ENCODE measurements at regions not wholly inside any gene's neighbourhood (a gene's known extent, or its start where the extent isn't known, plus 50 kb on each side); places are given as distances from the start of the nearest gene placed in this dataset.
"Not testable (repeated sequence)": the region's sequence is repeated elsewhere in the genome, so short reads cannot be mapped to it uniquely, and the experiment has no call there.

DNA sequence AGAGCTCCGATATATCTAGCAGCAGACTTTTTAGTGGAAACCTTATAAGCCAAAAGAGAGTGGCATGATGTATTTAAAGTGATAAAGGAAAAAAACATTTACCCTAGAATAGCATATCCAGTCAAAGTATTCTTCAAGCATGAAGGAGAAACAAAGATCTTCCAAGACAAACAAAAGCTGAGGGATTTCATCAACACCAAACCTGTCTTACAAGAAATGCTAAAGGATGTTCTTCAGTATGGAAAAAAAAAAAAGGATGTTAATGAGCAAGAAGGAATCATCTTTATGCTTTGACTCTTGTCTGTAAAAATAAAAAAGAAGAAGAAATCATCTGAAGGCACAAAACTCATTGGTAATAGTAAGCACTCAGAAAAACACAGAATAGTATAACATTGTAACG, 338.2 kb downstream of the TLE1 start:
- Mint-ChIP-seq H3K9me3 (peaks cover 2% of the 10 kb centered on the region), H3K27ac (no peak overlapping the region), H3K4me1 (no peaks in the 10 kb centered on the region), H3K36me3 (no peaks in the 10 kb centered on the region), H3K27me3 (no peaks in the 10 kb centered on the region), H3K4me3 (no peak overlapping the region)
- CTCF ChIA-PET, result no interaction called here
- no peak for DNase-seq

DNA sequence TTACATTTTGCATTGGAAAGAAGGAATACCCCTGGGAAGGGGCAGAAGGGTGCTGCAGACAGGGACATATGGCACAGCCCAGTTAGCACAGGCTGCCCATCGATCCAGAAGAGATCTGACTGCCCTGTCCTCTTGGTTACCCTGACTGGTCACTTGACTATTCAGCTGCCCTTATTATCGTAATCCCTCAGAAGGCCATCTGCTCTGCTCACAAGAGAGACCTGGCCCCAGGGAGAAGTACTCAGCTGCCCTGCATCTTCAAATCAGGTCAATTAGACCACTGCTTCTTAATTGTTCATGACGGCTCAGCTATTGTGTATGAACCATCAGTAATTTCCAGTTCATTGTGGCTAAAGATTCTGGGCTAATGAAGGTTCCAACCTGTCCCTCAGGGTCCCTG, 345.0 kb downstream of the TLE1 start:
- Mint-ChIP-seq H3K36me3 (no peaks in the 10 kb centered on the region), H3K4me3 (no peak overlapping the region), H3K27ac (no peak overlapping the region), H3K27me3 (no peaks in the 10 kb centered on the region), H3K4me1 (no peaks in the 10 kb centered on the region), H3K9me3 (peaks cover 3% of the 10 kb centered on the region)
- CTCF ChIA-PET, result no interaction called here
- no peak for DNase-seq

DNA sequence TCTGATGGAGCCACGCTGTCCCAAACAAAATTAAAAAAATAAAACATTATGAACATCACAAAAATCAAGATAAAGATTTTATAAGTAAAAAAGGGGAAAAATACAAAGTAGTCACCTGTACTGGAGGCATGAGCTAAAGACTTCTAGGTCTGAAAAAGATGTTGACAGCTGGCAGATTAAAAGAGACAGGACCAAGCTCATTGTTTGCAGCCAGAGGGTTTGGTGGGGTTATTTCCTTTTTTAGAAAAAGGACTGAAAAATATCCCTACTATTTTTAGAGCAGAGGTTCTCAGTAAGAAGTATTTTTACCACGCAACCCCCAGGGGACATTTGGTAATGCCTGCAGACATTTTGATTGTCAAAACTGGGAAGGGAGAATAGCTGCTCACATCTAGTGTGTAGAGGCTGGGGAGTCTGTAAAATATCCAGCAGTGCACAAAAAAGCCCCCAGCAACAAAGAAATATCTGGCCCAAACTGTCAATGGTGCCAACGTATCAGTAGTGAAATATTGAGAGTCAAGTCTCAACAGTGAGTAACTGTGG, 353.4 kb downstream of the TLE1 start:
- DNase-seq, result no peak
- Mint-ChIP-seq H3K27me3 (no peaks in the 10 kb centered on the region), H3K4me3 (no peak overlapping the region), H3K4me1 (no peaks in the 10 kb centered on the region), H3K36me3 (no peaks in the 10 kb centered on the region), H3K27ac (no peak overlapping the region), H3K9me3 (peaks cover 9% of the 10 kb centered on the region)
- CTCF ChIA-PET, result no interaction called here

DNA sequence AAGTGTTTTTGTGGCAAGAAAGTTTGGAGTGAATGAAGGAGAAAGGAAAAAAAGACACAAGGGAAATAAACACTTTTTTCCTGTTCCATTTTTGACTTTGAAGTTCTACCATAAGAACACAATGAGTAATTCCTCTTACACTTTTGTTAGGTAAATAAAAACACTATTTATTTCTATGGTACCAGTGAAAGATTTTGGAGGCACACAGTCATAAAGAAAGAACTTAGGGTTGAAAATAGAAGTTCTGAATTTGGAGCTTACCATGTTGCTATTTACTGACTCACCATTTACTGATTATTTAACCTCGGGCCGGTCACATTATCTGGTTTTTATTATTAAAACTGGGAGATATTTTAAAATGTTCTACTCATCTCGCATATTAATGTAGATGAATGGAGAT, 367.8 kb downstream of the TLE1 start:
- Mint-ChIP-seq H3K4me1 (no peaks in the 10 kb centered on the region), H3K27me3 (no peaks in the 10 kb centered on the region), H3K27ac (no peak overlapping the region), H3K9me3 (peaks cover 11% of the 10 kb centered on the region), H3K36me3 (no peaks in the 10 kb centered on the region), H3K4me3 (no peak overlapping the region)
- CTCF ChIA-PET, result no interaction called here
- DNase-seq, result no peak

DNA sequence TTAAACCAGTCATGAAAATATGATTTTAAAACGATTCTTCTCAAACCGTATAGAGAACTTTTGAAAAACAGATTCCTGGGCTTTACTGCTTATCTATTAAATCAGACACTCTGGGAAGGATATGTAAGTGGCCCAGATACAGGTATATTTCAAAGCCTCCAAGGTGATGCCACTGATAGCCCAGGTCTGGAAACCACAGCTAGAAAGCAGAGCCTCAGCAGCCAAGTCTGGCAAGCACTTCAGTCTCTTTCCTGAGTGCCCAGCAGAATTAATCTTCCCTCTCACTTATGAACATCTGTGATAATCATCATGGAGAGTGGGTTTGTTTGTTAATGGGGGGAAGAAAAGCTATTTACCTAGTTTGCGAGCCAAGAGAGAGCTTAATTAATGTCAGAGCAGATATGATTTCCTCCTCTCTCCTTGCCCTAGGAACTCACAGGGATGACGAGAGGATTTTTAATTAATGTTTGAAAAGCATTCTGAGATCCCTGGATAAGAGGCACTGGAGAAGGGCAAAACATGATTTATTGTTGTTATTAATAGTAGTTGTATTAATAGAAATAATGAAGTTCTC, 368.4 kb downstream of the TLE1 start:
- H3K27me3 Mint-ChIP-seq, result no peaks in the 10 kb centered on the region
- H3K4me3 Mint-ChIP-seq, result no peak overlapping the region
- DNase-seq, result no peak
- no peak overlapping the region for H3K27ac Mint-ChIP-seq
- peaks cover 11% of the 10 kb centered on the region for H3K9me3 Mint-ChIP-seq
- H3K4me1 Mint-ChIP-seq, result no peaks in the 10 kb centered on the region
- H3K36me3 Mint-ChIP-seq, result no peaks in the 10 kb centered on the region
- CTCF ChIA-PET, result no interaction called here

DNA sequence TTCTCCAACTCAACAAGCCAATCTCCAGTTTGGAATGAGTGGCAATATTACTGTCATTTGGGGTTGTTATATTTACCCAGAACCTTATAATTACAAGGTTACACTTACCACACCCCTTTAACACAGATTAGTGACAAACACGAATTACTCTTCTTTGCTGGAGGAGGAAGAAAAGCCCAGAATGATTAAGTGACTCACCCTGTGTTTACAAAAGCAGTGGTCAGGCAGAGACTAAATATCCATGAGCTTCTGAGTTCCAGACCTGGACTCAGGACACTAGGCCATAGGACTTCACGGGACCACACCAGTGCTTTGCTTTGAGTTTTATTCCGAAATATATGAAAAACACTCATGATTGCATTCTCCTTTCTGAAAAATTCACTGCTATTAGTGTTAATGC, 370.8 kb downstream of the TLE1 start:
- CTCF ChIA-PET, result no interaction called here
- no peaks in the 10 kb centered on the region for H3K4me1 Mint-ChIP-seq
- no peaks in the 10 kb centered on the region for H3K27me3 Mint-ChIP-seq
- H3K27ac Mint-ChIP-seq, result no peak overlapping the region
- peaks cover 22% of the 10 kb centered on the region for H3K9me3 Mint-ChIP-seq
- H3K4me3 Mint-ChIP-seq, result no peak overlapping the region
- no peaks in the 10 kb centered on the region for H3K36me3 Mint-ChIP-seq
- DNase-seq, result no peak

DNA sequence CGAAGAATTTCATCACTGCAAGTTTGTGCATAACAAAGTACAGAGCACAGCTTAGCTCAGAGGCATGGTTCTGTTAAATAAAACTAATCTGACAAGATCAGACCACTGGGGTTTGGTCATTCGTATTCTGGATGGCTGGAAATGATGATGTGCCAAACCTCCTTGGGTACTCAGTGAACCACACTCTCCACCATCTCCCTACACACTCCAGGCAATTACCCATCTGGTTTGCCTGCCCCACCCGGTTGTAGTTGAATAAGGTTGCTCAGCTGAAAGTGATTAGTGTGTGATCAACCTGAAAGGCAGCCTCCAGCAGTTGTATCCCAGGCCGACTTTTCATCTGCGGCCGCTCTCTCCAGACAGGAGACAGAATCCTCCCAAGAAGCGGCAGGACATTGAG, 371.4 kb downstream of the TLE1 start:
- Mint-ChIP-seq H3K27ac (no peak overlapping the region), H3K9me3 (peaks cover 22% of the 10 kb centered on the region), H3K36me3 (no peaks in the 10 kb centered on the region), H3K4me3 (no peak overlapping the region), H3K4me1 (no peaks in the 10 kb centered on the region), H3K27me3 (no peaks in the 10 kb centered on the region)
- CTCF ChIA-PET, result no interaction called here
- DNase-seq, result no peak

GRCh38 chr9:81317223-81317622, 372.1 kb downstream of the TLE1 start:
- H3K9me3 Mint-ChIP-seq, result peaks cover 20% of the 10 kb centered on the region
- no peak for DNase-seq
- H3K4me1 Mint-ChIP-seq, result no peaks in the 10 kb centered on the region
- H3K4me3 Mint-ChIP-seq, result no peak overlapping the region
- H3K27me3 Mint-ChIP-seq, result no peaks in the 10 kb centered on the region
- CTCF ChIA-PET, result no interaction called here
- no peaks in the 10 kb centered on the region for H3K36me3 Mint-ChIP-seq
- no peak overlapping the region for H3K27ac Mint-ChIP-seq

DNA sequence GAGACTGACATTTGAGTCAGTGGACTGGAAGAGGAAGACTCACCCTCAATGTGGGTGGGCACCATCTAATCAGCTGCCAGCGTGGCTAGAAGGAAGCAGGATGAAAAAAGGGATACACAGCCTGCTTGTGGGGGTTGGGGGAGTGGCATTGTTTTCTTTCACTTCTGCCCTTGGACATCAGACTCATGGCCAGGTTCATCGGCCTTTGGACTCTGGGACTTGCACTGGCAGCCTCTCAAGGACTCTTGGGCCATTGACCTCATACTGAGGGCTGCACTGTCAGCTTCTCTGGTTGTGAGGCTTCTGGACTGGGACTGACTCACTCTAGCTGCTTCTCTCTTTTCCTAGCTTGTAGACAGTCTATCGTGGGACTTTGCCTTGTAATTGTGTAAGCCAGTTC, 374.9 kb downstream of the TLE1 start:
- H3K27me3 Mint-ChIP-seq, result no peaks in the 10 kb centered on the region

GRCh38 chr9:81313877-81314276, 375.5 kb downstream of the TLE1 start:
- Mint-ChIP-seq H3K27me3 (no peaks in the 10 kb centered on the region), H3K27ac (no peak overlapping the region), H3K36me3 (no peaks in the 10 kb centered on the region), H3K4me1 (no peaks in the 10 kb centered on the region), H3K4me3 (no peak overlapping the region), H3K9me3 (peaks cover 32% of the 10 kb centered on the region)
- DNase-seq, result no peak
- CTCF ChIA-PET, result no interaction called here

More for the DNA sequence above, 374.9 kb downstream of the TLE1 start:
- Mint-ChIP-seq H3K4me3 (no peak overlapping the region), H3K9me3 (peaks cover 27% of the 10 kb centered on the region), H3K4me1 (no peaks in the 10 kb centered on the region), H3K27ac (no peak overlapping the region), H3K36me3 (no peaks in the 10 kb centered on the region)
- CTCF ChIA-PET, result no interaction called here
- DNase-seq, result no peak

GRCh38 chr9:81312346-81312745, 377.0 kb downstream of the TLE1 start:
- no peak for DNase-seq
- Mint-ChIP-seq H3K27ac (no peak overlapping the region), H3K4me1 (no peaks in the 10 kb centered on the region), H3K27me3 (no peaks in the 10 kb centered on the region), H3K9me3 (peaks cover 35% of the 10 kb centered on the region), H3K36me3 (no peaks in the 10 kb centered on the region), H3K4me3 (no peak overlapping the region)
- CTCF ChIA-PET, result no interaction called here

GRCh38 chr9:81308404-81308803, 380.9 kb downstream of the TLE1 start:
- Mint-ChIP-seq H3K4me1 (no peaks in the 10 kb centered on the region), H3K9me3 (peaks cover 21% of the 10 kb centered on the region), H3K36me3 (no peaks in the 10 kb centered on the region), H3K27me3 (no peaks in the 10 kb centered on the region), H3K4me3 (no peak overlapping the region), H3K27ac (no peak overlapping the region)
- DNase-seq, result no peak
- CTCF ChIA-PET, result no interaction called here

DNA sequence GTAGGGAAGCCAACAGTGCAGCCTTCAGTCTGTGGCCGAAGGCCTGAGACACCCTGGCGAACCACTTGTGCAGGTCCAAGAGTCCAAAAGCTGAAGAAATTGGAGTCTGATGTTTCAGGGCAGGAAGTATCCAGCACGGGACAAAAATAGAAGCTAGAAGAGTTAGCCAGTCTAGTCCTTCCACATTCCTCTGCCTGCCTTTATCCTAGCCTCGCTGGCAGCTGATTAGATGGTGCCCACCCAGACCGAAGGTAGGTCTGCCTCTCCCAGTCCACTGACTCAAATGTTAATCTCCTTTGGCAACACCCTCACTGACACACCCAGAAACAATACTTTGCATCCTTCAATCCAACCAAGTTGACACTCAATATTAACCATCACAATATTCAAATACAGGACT, 381.6 kb downstream of the TLE1 start:
- H3K4me1 Mint-ChIP-seq, H3K27ac Mint-ChIP-seq, H3K4me3 Mint-ChIP-seq, DNase-seq, CTCF ChIA-PET, H3K36me3 Mint-ChIP-seq, H3K27me3 Mint-ChIP-seq: not testable (repeated sequence)
- peaks cover 21% of the 10 kb centered on the region for H3K9me3 Mint-ChIP-seq

GRCh38 chr9:81305561-81306182, 383.7 kb downstream of the TLE1 start:
- CTCF ChIA-PET, result no interaction called here
- DNase-seq, result no peak
- H3K27ac Mint-ChIP-seq, result no peak overlapping the region

GRCh38 chr9:81303658-81304057, 385.7 kb downstream of the TLE1 start:
- H3K27me3 Mint-ChIP-seq, result no peaks in the 10 kb centered on the region
- H3K4me3 Mint-ChIP-seq, result no peak overlapping the region
- DNase-seq, result no peak
- H3K36me3 Mint-ChIP-seq, result no peaks in the 10 kb centered on the region
- CTCF ChIA-PET, result no interaction called here
- peaks cover 5% of the 10 kb centered on the region for H3K9me3 Mint-ChIP-seq
- no peak overlapping the region for H3K27ac Mint-ChIP-seq
- no peaks in the 10 kb centered on the region for H3K4me1 Mint-ChIP-seq

More at GRCh38 chr9:81305561-81306182, 383.7 kb downstream of the TLE1 start:
- Mint-ChIP-seq H3K36me3 (no peaks in the 10 kb centered on the region), H3K27me3 (no peaks in the 10 kb centered on the region), H3K4me1 (no peaks in the 10 kb centered on the region), H3K9me3 (peaks cover 16% of the 10 kb centered on the region), H3K4me3 (no peak overlapping the region)
